GM19395 (cell line): ENCODE measurements at regions not wholly inside any gene's neighbourhood (a gene's known extent, or its start where the extent isn't known, plus 50 kb on each side); places are given as distances from the start of the nearest gene placed in this dataset.
"Not testable (repeated sequence)": the region's sequence is repeated elsewhere in the genome, so short reads cannot be mapped to it uniquely, and the experiment has no call there.

Experiments used
- ATAC-seq: cut with Tn5 transposase; IDR thresholded peaks from one replicate; pipeline ENCODE4 v1.9.1; 2021; ENCODE audit warnings: mild to moderate bottlenecking, moderate library complexity; ENCODE audit not compliant: unreplicated experiment

DNA sequence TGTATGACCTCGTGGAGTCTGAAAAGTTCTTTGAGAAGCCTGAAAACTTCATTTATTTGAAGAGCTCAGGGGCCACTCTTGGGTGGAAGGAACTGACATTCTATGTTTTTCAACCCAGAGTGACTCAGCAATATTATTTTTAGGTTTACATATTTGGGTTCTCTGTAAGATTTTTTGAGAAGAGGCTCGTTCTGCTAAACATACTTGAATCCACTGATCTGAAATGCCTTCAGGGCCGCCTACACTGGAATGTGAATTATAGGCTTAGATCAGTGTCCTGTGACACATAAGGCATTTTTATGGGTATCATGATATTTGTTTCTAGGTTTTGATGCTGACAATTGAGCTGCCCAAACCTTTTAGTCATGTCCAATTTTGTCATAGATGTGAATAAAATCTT, 86.2 kb downstream of the PSAT1 start:
- no peak for ATAC-seq

DNA sequence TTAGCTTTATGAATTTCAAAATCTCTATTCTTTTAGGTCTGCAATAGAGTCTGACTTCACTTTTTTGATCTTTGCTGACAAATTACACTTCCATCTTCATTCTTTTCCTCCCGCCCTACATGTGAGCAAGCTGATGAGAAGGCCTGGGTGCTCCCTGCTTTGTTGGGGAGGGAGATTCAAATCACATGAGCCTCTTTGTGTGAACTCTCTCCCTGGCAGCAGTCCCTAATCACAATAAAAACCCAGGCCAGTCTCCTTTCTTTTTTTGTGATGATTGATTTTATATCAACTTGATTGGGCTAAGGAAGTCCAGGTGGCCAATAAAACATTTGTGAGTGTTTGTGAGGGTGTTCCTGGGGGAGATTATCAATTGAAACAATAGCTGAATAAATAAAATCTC, 89.4 kb downstream of the PSAT1 start:
- no peak for ATAC-seq

DNA sequence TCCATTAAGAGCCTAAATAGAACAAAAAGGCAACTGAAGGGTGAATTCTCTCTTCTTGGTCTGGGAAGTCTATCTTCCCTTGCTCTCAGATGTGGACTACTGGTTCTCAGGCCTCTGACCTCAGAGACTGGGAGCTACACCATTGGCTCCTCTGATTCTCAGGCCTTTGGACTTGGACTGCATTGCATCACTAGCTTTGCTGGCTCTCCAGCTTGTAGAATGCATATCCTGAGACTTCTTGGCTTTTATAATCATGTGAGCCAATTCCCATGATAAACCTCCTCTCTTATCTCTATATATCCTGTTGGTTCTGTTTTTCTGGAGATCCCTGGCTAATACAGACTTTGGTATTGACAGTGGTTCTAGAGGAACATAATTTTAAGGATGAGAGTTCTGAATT, 89.8 kb downstream of the PSAT1 start:
- no peak for ATAC-seq

DNA sequence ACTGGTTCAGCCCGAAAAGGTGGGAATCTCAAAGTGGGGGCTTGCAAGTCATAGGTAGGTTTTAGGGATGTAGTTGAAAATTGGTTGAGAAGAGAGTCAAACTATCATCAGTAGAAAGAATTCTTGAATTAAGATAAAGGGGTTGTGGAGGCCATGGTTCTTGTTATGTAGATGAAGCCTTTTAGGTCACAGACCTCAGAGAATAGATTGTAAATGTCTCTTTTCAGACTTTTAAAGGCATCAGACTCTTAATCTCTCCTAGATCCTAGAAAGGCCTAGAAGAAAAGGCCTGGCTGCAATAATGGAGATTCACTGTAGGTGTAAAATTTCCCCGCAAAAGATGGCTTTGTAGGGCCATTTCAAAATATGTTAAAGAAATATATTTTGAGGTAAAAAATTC, 96.4 kb downstream of the PSAT1 start:
- no peak for ATAC-seq

DNA sequence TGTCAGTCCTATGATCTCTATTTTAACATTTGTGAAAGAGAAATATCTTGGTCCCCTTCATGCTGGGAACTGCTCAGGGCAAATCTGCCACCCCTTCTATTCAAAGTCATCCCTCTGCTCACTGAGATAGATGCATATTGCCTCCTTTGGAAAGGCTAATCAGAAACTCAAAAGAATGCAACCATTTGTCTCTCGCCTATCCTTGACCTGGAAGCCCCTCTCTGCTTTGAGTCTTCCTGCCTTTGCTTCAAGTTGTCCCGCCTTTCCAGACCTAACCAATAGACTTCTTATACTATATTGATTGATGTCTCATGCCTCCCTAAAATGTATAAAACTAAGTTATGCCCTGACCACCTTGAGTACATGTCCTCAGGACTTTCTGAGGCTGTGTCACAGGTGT, 97.0 kb downstream of the PSAT1 start:
- no peak for ATAC-seq

DNA sequence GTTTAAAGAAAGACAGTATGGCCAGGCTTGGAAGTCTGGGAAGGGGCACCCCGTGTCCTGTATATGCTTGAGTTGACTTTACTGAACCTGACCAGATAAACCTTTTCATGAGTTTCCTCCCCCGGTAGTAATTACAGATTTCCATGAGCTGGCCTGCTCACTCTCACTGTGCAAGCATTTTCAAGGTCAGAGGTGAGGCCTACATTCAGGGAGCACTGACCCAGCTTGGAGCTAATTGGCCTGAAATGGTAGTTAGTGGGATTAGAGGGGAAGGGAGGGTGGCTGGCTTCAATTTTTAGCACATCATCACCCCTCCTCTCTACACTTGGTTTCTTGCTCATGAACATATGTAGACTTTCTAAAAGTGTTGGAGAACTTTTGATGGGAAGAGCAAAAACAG, 99.2 kb downstream of the PSAT1 start:
- ATAC-seq: no peak

DNA sequence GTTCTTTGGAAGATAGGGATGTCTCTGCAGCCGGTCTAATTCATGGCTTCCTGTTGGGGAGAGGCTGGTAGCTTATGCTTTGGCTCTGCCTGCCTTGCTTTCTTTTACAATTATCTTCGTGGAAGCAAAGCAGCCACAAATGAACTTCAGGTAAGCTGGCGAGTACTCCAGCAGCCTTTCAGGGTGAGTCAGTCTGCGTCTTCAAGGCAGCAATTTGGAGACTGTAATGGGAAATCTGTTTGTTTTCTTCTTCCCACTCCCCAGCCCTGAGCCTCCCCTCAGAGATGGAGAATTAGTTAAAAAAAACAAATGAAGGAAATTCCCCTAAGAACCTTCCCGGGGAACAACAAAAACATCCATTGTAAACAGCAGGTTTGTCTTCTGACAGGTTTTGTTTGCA, 100.1 kb downstream of the PSAT1 start:
- no peak for ATAC-seq

DNA sequence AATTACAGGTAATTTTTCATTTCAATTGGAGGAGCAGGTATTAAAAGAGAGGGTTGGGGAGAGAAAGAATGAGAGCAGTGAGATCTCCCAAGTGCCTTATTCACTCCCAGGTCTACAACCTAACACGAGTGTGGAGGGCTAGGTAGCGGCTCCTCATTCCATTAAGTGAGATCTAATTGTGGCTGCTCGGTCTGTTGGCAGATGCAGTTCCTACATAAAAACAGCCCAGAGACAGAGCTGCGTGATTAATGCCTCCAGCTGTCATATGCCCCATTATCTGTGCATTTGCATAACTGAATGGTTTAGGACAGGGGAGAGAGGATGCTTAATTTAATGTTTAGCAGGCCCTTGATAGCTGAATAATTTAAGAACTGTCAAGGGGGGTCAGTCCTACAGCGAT, 100.5 kb downstream of the PSAT1 start:
- ATAC-seq: no peak

DNA sequence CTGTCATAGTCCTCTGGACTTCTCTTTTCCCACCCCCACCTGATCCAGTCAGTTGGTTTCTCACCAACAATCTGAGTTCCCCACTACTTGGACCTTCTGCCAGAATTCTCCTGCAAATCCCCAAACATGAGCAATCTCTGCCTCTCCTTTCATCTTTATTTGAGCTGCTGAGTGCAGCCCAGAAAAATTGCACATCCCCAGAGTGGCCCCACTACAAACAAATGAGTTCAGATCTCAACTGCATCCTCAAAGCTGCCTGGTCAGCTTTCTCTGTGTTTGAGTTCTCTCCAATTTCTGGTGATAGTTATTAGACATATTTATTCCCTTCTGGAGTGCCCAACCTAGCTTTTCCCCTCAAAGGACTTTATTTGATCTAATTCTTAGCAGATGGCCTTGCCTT, 102.2 kb downstream of the PSAT1 start:
- ATAC-seq: no peak

DNA sequence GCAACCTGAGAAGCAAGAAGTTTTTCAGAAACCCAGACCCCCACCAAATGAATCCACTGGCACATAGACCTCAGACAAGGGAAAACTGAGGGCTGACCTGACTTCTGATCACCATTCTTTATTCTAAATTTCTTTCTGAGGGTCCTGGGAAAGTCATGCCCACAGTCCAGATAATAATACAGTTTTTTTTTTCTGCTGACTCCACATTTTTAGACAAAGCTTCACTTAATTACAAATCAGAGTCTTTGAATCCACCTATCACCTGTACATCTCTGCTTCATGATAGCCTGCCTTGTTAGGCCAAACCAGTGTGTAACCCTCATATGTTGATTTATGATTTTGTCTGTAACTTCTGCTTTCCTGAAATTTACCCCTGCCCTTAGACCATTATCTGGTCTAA, 103.6 kb downstream of the PSAT1 start:
- no peak for ATAC-seq

DNA sequence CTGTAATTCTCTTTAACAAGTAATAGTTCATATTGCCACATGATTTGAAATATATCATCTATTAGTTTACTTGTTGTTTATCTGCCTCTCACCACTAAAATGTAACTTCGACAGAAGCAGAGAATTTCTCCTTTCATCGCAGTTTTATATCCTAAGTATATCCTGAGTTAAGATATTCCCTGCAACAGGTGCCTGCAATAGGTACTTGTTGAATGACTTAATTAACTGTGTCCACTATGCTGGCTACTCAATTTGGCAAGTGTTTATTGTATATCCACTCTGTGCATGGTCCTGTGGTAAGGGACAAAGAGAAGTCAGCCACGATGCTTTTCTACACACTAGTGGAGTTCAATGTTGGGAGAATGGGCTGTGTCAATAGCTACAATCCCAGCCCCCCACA, 108.5 kb downstream of the PSAT1 start:
- ATAC-seq: no peak

DNA sequence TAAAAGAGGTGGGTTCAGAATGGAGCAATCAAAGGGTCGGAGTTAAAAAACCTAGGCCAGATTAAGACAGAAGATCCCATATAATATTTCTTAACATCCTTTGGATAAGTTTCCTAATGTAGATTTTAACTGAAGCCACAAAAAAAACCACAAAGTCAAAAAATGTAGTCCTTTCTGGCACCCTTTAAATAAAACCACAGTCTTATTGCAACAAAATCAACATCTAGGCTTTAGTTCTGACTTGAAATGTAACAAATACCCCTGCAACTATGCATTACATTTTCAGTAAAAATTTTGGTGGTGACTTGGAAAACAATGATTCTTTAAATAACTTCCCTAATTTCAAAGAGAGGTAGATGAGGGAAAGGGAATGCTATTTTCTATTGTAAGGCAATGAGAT, 109.2 kb downstream of the PSAT1 start:
- no peak for ATAC-seq

DNA sequence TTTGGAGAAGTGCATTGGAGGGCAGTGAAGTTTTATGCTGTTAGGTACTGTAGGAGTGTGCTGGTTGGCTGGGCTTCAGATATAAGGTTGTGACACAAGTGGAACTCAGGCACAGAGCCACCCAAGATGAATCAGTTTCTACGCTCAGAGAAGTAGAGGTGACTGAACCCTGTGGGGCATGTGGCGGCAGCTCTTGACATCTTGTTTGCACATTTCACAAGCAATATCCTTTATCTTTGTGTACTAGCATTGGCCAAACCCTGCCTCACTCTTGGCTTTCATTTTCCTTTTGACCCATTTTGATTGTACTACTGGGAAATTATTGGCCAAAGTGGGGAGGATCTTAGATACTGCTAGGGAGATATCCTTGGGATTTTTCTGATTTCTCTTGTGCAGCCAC, 110.0 kb downstream of the PSAT1 start:
- no peak for ATAC-seq

DNA sequence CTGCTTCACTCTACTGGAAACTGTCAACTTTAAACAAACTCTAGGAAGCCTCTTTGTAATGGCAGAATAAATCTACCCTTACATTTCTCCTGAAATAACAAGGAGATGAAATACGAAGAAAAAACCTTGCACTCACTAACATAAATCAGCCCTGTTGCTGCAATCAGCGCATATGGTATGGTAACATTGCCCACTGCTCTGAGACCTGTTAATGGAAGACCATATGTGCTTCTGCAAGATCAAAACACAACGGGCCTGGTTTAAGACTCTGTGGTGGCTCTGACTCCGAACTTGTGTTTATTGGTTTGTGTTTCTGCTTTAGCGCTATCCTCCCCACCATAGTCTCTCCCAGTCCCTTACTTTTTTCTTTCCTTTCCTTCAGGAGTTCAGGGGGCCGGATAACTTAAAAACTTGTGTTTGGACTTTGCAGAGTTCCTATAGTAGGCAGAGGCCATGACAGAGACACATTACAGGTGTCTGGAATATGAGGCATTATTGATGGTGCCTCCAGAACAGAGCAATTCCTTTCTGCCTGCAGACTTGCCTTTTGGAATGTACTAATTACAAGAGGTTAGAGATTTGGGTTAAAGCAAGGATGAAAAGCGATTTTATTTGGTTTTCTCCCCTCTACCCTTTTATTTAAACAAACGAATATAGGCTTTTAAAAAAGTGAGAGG, 110.8 kb downstream of the PSAT1 start:
- ATAC-seq: no peak

DNA sequence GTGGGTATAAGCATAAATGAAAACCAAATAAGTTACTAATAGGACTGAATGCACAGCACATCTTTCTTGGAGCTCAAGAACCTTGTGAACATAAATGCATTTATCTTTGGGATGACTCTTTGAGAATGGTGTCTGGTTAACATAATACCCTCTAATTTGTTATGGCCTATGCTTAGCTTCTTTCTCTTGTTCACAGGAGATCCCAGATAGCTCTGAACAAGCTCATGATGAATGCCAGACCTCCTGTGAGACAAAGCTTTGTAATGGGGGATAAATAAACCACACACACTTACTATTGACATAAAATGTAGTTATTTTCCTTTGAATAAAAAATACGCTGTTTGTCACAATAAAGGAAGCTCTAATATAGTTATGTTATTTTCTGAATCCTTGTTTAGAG, 111.5 kb downstream of the PSAT1 start:
- no peak for ATAC-seq

DNA sequence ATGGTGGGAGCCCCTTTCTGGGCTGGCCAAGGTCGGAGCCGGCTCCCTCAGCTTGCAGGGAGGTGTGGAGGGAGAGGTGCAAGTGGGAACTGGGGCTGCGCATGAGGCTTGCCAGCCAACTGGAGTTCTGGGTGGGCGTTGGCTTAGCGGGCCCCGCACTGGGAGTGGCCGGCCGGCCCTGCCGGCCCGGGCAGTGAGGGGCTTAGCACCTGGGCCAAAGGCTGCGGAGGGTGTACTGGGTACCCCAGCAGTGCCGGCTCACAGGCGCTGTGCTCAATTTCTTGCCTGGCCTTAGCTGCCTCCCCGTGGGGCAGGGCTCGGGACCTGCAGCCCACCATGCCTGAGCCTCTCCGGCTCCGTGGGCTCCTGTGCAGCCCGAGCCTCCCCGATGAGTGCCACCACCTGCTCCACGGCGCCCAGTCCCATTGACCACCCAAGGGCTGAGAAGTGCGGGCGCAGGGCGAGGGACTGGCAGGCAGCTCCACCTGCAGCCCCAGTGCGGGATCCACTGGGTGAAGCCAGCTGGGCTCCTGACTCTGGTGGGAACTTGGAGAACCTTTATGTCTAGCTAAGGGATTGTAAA, 113.1 kb downstream of the PSAT1 start:
- ATAC-seq: not testable (repeated sequence)

DNA sequence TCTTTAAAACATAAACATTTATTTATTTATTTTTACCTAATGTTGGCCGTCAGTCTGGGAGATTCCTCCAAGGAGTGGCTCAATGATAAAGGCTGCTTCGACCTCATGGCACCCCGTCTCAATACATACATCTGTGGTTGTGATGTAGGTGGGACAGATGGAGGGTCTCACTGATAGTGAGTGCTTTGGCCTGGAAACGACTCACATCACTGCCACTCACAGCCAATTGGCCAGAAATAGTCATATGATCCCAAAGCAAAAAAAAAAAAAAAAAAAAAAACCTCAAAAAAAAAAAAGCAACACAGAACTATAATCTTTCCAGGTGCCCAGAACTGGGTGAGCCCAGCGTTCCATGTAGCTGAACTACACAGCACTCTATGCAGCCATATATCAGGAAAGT, 125.4 kb downstream of the PSAT1 start:
- no peak for ATAC-seq

DNA sequence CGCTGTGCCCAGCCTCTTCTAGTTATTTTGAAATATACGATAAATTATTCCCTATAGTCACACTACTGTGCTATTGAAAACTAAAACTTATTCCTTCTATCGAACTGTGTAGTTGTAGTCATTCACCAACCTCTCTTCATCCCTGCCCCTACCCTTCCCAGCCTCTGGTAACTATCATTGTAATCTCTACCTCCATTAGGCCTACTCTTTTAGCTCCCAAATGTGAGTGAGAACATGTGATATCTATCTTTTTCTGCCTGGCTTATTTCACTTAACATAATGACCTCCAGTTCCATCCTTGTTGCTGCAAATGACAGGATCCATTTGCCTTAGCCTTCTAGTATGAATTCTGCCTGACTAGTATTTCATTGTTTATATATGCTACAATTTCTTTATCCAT, 127.4 kb downstream of the PSAT1 start:
- ATAC-seq: no peak

DNA sequence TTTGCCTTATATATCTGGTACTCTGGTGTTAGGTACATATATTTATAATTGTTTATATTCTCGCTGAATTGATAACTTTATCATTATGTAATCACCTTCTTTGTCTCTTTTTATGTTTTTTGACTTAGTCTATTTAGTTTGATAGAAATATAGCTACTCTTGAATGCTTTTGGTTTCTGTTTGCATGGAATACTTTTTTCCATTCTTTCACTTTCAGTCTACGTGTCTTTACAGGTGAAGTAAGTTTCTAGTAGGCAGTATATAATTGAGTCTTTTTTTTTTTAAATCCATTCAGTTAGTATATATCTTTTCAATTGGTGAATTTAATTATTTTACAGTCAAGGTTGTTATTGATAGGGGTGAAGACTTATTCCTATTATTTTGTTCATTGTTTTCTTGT, 131.7 kb downstream of the PSAT1 start:
- ATAC-seq: no peak

DNA sequence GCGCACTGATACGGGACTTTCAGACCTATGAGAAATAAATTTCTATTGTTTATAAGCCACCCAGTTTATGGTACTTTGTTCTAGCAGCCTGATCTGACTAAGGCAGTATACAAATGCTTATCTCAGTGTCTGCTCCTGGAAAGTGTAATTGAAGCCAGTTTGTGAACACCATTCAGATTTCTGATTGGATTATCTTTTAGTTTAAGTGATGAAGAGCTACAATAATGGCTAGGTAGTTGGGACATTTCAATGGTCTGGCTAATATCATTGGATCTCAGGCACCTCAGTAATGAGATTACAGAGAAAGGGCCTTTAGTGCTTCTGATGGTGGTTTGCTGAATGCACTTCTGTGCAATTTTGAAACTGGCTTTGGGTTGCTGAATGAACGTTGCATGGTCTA, 133.5 kb downstream of the PSAT1 start:
- ATAC-seq: no peak

DNA sequence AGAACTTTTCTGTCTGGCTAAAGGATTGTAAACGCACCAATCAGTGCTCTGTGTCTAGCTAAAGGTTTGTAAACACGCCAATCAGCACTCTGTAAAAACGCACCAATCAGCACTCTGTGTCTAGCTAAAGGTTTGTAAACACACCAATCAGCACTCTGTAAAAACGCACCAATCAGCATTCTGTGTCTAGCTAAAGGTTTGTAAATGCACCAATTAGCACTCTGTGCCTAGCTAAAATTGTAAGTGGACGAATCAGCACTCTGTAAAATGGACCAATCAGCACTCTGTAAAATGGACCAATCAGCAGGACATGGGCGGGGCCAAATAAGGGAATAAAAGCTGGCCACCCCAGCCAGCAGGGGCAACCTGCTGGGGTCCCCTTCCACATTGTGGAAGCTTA, 134.1 kb downstream of the PSAT1 start:
- ATAC-seq: not testable (repeated sequence)

DNA sequence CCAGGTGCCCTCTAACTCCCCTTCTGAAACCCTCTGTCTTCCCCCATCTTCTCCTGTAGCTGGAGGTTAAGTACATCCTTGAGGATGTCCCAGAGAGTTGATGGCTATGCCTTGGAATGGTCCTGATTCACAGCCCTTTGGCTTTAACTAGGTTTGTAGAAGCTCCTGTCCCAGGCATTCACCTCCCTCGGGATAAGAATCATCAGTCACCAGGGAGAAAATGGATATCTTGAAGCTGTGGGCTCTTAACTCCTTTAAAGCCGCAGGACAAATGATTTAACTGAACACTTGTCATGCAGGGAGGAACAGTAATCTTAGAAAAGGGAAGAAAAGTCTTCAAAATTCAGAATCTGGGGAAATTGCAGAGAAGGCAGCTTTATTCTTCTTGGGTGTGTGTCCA, 139.9 kb downstream of the PSAT1 start:
- no peak for ATAC-seq

DNA sequence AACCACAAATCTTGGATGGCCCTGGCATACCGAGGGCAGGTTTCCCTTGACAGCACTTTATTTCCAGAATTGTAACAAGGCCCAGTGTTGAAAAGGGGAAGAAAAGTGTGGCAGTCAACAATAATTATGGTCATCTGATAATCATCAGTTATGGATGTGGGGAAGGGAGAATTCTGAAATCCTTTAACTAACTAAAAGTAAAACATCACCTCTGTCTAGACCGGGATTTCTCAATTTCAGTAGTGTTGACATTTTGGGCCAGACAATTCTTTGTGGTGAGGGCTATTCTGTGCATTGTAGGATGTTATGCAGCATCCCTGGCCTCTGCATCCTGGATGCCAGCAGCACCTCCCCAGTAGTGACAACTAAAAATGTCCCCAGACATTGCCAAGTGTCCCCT, 140.4 kb downstream of the PSAT1 start:
- ATAC-seq: no peak
